HUES48 (cell line): ENCODE measurements at regions not wholly inside any gene's neighbourhood (a gene's known extent, or its start where the extent isn't known, plus 50 kb on each side); places are given as distances from the start of the nearest gene placed in this dataset.
"Not testable (repeated sequence)": the region's sequence is repeated elsewhere in the genome, so short reads cannot be mapped to it uniquely, and the experiment has no call there.

Experiments used
- H3K27ac ChIP-seq: one replicate; pipeline ENCODE4 v1.7.0; 2013; ENCODE audit warnings: low read depth, low read length, inconsistent platforms
- H3K27me3 ChIP-seq: 2 replicates; pipeline ENCODE4 v1.6.1; 2013; ENCODE audit warnings: mild to moderate bottlenecking, low read length; ENCODE audit not compliant: control insufficient read depth, insufficient read depth
- H3K36me3 ChIP-seq: 2 replicates; pipeline ENCODE4 v1.6.1; 2013; ENCODE audit warnings: low read length; ENCODE audit not compliant: control insufficient read depth, insufficient read depth
- H3K4me1 ChIP-seq: 2 replicates; pipeline ENCODE4 v1.6.1; 2013; ENCODE audit warnings: mild to moderate bottlenecking, low read length; ENCODE audit not compliant: control insufficient read depth, insufficient read depth
- H3K4me3 ChIP-seq: 2 replicates; pipeline ENCODE4 v1.5.1; 2013; ENCODE audit warnings: mild to moderate bottlenecking, low read depth, low read length
- H3K9ac ChIP-seq: 2 replicates; pipeline ENCODE4 v1.6.1; 2013; ENCODE audit warnings: mild to moderate bottlenecking, low read depth, low read length, moderate library complexity
- H3K9me3 ChIP-seq: 2 replicates; pipeline ENCODE4 v1.6.1; 2013; ENCODE audit warnings: low read length; ENCODE audit not compliant: control insufficient read depth, insufficient read depth

- not testable (repeated sequence) for H3K27me3 ChIP-seq, H3K4me3 ChIP-seq, H3K36me3 ChIP-seq
These were observed 52.3 kb downstream of the SEPTIN7 start for GRCh38 chr7:35853194-35853593.

GRCh38 chr7:35854311-35854710 is 53.5 kb downstream of the SEPTIN7 start:
- Histone ChIP-seq H3K4me3 (no peak overlapping the region), H3K9me3 (no peaks in the 10 kb centered on the region; the same call in 1 of the 2 replicates), H3K9ac (no peak overlapping the region), H3K4me1 (no peaks in the 10 kb centered on the region), H3K36me3 (peaks cover 8% of the 10 kb centered on the region), H3K27ac (no peak overlapping the region), H3K27me3 (no peaks in the 10 kb centered on the region)

More at GRCh38 chr7:35853194-35853593, 52.3 kb downstream of the SEPTIN7 start:
- not testable (repeated sequence) for H3K9ac ChIP-seq, H3K27ac ChIP-seq, H3K4me1 ChIP-seq, H3K9me3 ChIP-seq

GRCh38 chr7:35856175-35856574 is 55.3 kb downstream of the SEPTIN7 start:
- H3K36me3 ChIP-seq, result peaks cover 8% of the 10 kb centered on the region

GRCh38 chr7:35860664-35861063 is 59.8 kb downstream of the SEPTIN7 start:
- H3K27ac ChIP-seq, result no peak overlapping the region
- peaks cover 23% of the 10 kb centered on the region for H3K36me3 ChIP-seq
- no peaks in the 10 kb centered on the region; the same call in 1 of the 2 replicates for H3K9me3 ChIP-seq
- no peaks in the 10 kb centered on the region for H3K27me3 ChIP-seq
- H3K4me3 ChIP-seq, result no peak overlapping the region
- H3K9ac ChIP-seq, result no peak overlapping the region
- H3K4me1 ChIP-seq, result peaks cover 3% of the 10 kb centered on the region; the same call in 1 of the 2 replicates

More at GRCh38 chr7:35856175-35856574, 55.3 kb downstream of the SEPTIN7 start:
- no peaks in the 10 kb centered on the region for H3K27me3 ChIP-seq
- H3K4me3 ChIP-seq, result no peak overlapping the region
- no peak overlapping the region for H3K9ac ChIP-seq
- H3K27ac ChIP-seq, result no peak overlapping the region
- no peaks in the 10 kb centered on the region; the same call in 1 of the 2 replicates for H3K9me3 ChIP-seq
- no peaks in the 10 kb centered on the region; the same call in 1 of the 2 replicates for H3K4me1 ChIP-seq

- H3K36me3 ChIP-seq, result peaks cover 28% of the 10 kb centered on the region
- no peak overlapping the region for H3K9ac ChIP-seq
- no peaks in the 10 kb centered on the region for H3K9me3 ChIP-seq
- no peak overlapping the region for H3K4me3 ChIP-seq
- H3K27me3 ChIP-seq, result no peaks in the 10 kb centered on the region
- peaks cover 3% of the 10 kb centered on the region; the same call in 1 of the 2 replicates for H3K4me1 ChIP-seq
- no peak overlapping the region for H3K27ac ChIP-seq
These were observed 64.4 kb downstream of the SEPTIN7 start for GRCh38 chr7:35865287-35865686.

- H3K36me3 ChIP-seq, result peaks cover 28% of the 10 kb centered on the region
- peaks cover 8% of the 10 kb centered on the region; the same call in 1 of the 2 replicates for H3K4me1 ChIP-seq
These were observed 65.3 kb downstream of the SEPTIN7 start for GRCh38 chr7:35866186-35866585.

GRCh38 chr7:35869117-35869516 is 68.3 kb downstream of the SEPTIN7 start:
- H3K9me3 ChIP-seq, H3K27me3 ChIP-seq, H3K9ac ChIP-seq, H3K4me3 ChIP-seq, H3K27ac ChIP-seq: not testable (repeated sequence)
- peaks cover 36% of the 10 kb centered on the region for H3K36me3 ChIP-seq
- H3K4me1 ChIP-seq, result peaks cover 11% of the 10 kb centered on the region

More at GRCh38 chr7:35866186-35866585, 65.3 kb downstream of the SEPTIN7 start:
- no peak overlapping the region for H3K27ac ChIP-seq
- H3K9me3 ChIP-seq, result no peaks in the 10 kb centered on the region
- H3K9ac ChIP-seq, result no peak overlapping the region
- H3K4me3 ChIP-seq, result no peak overlapping the region
- H3K27me3 ChIP-seq, result no peaks in the 10 kb centered on the region

GRCh38 chr7:35869810-35870209 is 69.0 kb downstream of the SEPTIN7 start:
- H3K4me3 ChIP-seq, result no peak overlapping the region
- H3K27ac ChIP-seq, result no peak overlapping the region
- peaks cover 38% of the 10 kb centered on the region for H3K36me3 ChIP-seq
- no peaks in the 10 kb centered on the region for H3K9me3 ChIP-seq
- H3K9ac ChIP-seq, result no peak overlapping the region
- peaks cover 11% of the 10 kb centered on the region for H3K4me1 ChIP-seq
- no peaks in the 10 kb centered on the region for H3K27me3 ChIP-seq

GRCh38 chr7:35871856-35872255 is 71.0 kb downstream of the SEPTIN7 start:
- H3K9me3 ChIP-seq, result no peaks in the 10 kb centered on the region
- H3K27ac ChIP-seq, result no peak overlapping the region
- peaks cover 28% of the 10 kb centered on the region for H3K36me3 ChIP-seq
- no peak overlapping the region for H3K4me3 ChIP-seq
- H3K9ac ChIP-seq, result no peak overlapping the region
- H3K4me1 ChIP-seq, result peaks cover 11% of the 10 kb centered on the region
- H3K27me3 ChIP-seq, result no peaks in the 10 kb centered on the region

- no peak overlapping the region for H3K4me3 ChIP-seq
- H3K27ac ChIP-seq, result no peak overlapping the region
- peaks cover 34% of the 10 kb centered on the region for H3K36me3 ChIP-seq
- no peak overlapping the region for H3K9ac ChIP-seq
- peaks cover 11% of the 10 kb centered on the region for H3K4me1 ChIP-seq
- H3K9me3 ChIP-seq, result no peaks in the 10 kb centered on the region
- H3K27me3 ChIP-seq, result no peaks in the 10 kb centered on the region
These were observed 74.0 kb downstream of the SEPTIN7 start for GRCh38 chr7:35874886-35875285.

- Histone ChIP-seq H3K4me3 (no peak overlapping the region), H3K9ac (no peak overlapping the region), H3K27me3 (no peaks in the 10 kb centered on the region), H3K4me1 (peaks cover 11% of the 10 kb centered on the region), H3K9me3 (no peaks in the 10 kb centered on the region), H3K36me3 (peaks cover 34% of the 10 kb centered on the region), H3K27ac (no peak overlapping the region)
These were observed 74.4 kb downstream of the SEPTIN7 start for GRCh38 chr7:35875292-35875691.
